Thyroid gland (tissue), 4 donors: ENCODE measurements at regions not wholly inside any gene's neighbourhood (a gene's known extent, or its start where the extent isn't known, plus 50 kb on each side); places are given as distances from the start of the nearest gene placed in this dataset.

Experiments
- POLR2A ChIP-seq, 2 donors: fragments of 450-650 bp; IDR thresholded peaks; one replicate each; pipeline ENCODE4 v1.6.1; 2017; ENCODE audit warnings: antibody characterized with exemption in 2 of 2, mild to moderate bottlenecking in 2 of 2, moderate library complexity in 1 of 2
- TF ChIP-seq, protein P1 (sequence below), 6 experiments: fragments of 200-600 bp in 3 of 6; fragments of 450-650 bp in 3 of 6; sonication (generic) in 3 of 6; IDR thresholded peaks; one replicate each; pipeline ENCODE4 v1.5.1; 2016 to 2019; ENCODE audit warnings: antibody characterized with exemption in 6 of 6, mild to moderate bottlenecking in 2 of 6, inconsistent platforms in 1 of 6, moderate library complexity in 1 of 6

DNA sequence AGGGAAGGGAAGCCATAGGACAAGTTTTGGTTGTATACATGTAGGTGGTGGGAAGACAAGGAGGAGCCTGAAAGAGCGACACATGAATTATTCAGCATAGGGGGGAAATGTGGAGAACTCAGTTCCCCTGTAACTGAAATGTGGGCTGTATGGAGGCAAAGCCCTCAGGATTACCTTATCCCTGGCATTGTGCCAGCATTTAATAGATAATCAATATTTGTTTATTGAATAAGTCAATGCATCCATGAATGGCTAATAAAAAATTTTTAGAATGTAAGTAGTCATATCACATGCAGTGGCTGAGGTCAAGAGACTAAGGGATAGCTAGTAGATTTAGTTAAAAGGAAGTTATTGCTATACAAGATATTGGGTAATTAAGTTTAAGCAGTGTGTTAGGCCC, 232.4 kb downstream of the SNAPC1 start:
- TF ChIP-seq, protein P1, sequence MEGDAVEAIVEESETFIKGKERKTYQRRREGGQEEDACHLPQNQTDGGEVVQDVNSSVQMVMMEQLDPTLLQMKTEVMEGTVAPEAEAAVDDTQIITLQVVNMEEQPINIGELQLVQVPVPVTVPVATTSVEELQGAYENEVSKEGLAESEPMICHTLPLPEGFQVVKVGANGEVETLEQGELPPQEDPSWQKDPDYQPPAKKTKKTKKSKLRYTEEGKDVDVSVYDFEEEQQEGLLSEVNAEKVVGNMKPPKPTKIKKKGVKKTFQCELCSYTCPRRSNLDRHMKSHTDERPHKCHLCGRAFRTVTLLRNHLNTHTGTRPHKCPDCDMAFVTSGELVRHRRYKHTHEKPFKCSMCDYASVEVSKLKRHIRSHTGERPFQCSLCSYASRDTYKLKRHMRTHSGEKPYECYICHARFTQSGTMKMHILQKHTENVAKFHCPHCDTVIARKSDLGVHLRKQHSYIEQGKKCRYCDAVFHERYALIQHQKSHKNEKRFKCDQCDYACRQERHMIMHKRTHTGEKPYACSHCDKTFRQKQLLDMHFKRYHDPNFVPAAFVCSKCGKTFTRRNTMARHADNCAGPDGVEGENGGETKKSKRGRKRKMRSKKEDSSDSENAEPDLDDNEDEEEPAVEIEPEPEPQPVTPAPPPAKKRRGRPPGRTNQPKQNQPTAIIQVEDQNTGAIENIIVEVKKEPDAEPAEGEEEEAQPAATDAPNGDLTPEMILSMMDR (IDR thresholded peaks at IDR 0.05): no peak
- TF ChIP-seq POLR2A (IDR thresholded peaks at IDR 0.05): no peak
